ENCODE measurements at regions not wholly inside any gene's neighbourhood (a gene's known extent, or its start where the extent isn't known, plus 50 kb on each side); places are given as distances from the start of the nearest gene placed in this dataset.

DNA sequence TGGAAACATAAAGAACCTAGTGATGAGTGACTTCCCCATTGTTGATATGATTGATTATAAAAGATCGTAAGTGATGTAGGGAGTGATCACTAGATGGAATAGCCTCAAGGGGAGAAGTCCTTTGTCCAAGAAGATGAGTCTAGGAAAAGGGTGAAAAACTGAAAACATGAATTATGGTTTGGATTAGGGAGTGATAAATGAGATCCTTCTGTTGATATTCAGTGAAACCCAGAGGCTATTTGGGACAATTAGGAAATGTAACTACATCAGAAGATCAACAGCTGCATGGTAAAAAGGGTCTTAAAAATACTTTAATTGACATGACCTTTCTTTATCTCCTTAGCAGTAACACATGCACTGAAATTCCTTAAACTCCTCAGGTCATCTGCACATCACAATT is 124.0 kb upstream of the UNC5C start:
- no peak for DNase-seq (ENCODE audit: low read depth)

DNA sequence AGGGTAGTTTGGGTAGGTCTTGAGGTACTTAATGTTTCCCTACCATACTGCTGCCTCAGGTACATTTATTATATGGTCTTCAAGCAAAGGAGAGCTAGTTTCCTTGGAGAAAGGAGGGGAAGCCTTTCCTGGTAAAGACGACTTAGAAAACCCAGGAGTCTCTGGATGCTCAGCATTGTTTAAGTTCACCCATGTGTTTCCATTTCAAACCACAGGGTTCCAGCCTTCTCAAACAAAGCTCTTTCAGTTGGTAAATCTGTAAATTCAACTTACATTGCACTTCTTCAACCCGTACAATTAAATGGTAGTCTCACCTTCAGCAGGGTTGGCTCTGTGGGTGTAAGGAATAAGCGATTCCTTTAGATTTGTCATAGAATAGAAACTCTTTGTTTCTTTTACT is 111.9 kb upstream of the UNC5C start:
- no peak for DNase-seq (ENCODE audit: low read depth)
- TF ChIP-seq, protein P1, sequence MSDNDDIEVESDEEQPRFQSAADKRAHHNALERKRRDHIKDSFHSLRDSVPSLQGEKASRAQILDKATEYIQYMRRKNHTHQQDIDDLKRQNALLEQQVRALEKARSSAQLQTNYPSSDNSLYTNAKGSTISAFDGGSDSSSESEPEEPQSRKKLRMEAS (IDR thresholded peaks at IDR 0.05; ENCODE audit: low read depth, low read length), result no peak
- TF ChIP-seq POLR2A (IDR thresholded peaks at IDR 0.05; ENCODE audit: extremely low read depth, insufficient read length) (no peak), MYC (IDR thresholded peaks at IDR 0.05; ENCODE audit: low read depth, low read length) (no peak)
- TF ChIP-seq, protein P2, sequence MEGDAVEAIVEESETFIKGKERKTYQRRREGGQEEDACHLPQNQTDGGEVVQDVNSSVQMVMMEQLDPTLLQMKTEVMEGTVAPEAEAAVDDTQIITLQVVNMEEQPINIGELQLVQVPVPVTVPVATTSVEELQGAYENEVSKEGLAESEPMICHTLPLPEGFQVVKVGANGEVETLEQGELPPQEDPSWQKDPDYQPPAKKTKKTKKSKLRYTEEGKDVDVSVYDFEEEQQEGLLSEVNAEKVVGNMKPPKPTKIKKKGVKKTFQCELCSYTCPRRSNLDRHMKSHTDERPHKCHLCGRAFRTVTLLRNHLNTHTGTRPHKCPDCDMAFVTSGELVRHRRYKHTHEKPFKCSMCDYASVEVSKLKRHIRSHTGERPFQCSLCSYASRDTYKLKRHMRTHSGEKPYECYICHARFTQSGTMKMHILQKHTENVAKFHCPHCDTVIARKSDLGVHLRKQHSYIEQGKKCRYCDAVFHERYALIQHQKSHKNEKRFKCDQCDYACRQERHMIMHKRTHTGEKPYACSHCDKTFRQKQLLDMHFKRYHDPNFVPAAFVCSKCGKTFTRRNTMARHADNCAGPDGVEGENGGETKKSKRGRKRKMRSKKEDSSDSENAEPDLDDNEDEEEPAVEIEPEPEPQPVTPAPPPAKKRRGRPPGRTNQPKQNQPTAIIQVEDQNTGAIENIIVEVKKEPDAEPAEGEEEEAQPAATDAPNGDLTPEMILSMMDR (IDR thresholded peaks at IDR 0.05; ENCODE audit: low read depth, low read length), result no peak
- no peak overlapping the region for H3K4me3 ChIP-seq (ENCODE audit: low read depth, low read length)

More for the DNA sequence above, 124.0 kb upstream of the UNC5C start:
- H3K4me3 ChIP-seq (ENCODE audit: low read depth, low read length), result no peak overlapping the region
- no peak for TF ChIP-seq MYC (IDR thresholded peaks at IDR 0.05; ENCODE audit: low read depth, low read length)
- TF ChIP-seq, protein P2 (IDR thresholded peaks at IDR 0.05; ENCODE audit: low read depth, low read length), result no peak
- no peak for TF ChIP-seq POLR2A (IDR thresholded peaks at IDR 0.05; ENCODE audit: extremely low read depth, insufficient read length)
- TF ChIP-seq, protein P1 (IDR thresholded peaks at IDR 0.05; ENCODE audit: low read depth, low read length), result no peak

DNA sequence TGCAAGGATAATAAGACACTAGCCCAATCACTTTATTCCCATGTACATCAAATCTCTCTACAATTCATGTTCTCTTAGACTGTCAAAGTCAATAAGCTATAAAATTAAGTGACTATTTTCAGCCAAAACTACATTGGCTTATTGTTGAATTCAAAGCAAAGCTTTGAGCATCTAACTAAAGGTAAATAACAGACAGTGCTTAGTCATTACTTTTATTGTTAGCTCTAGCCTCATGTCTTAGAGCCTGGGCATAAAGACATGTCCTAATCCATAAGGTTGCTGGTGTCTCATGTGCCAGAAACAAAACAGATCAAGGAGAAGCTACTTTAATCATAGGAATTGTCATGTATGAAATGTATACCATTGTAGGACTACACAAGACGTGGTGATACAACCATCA is 103.1 kb upstream of the UNC5C start:
- H3K4me3 ChIP-seq (ENCODE audit: low read depth, low read length), result no peak overlapping the region
- DNase-seq (ENCODE audit: low read depth), result no peak
- TF ChIP-seq, protein P1 (IDR thresholded peaks at IDR 0.05; ENCODE audit: low read depth, low read length), result no peak
- TF ChIP-seq, protein P2 (IDR thresholded peaks at IDR 0.05; ENCODE audit: low read depth, low read length), result no peak
- no peak for TF ChIP-seq MYC (IDR thresholded peaks at IDR 0.05; ENCODE audit: low read depth, low read length)

DNA sequence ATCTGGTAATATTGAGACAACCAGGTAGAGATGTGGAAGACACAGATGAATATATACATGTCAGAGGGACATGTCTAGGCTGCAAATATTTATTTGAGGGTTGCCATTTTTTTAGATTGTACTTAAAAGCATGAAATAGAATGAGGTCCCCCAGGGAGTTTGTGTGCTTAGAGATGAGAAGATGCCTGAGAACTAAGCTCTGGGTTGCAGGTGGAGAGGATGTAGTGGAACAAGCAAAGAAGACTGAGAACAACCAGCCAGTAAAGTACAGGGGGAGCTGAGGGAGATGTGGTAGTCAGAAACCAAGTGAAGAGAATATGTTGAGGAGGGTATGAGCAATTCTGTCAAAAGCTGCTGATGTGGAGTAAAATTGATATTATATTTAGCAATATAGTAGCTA is 95.6 kb upstream of the UNC5C start:
- no peak overlapping the region for H3K4me3 ChIP-seq (ENCODE audit: low read depth, low read length)
- no peak for DNase-seq (ENCODE audit: low read depth)
- TF ChIP-seq, protein P1 (IDR thresholded peaks at IDR 0.05; ENCODE audit: low read depth, low read length), result no peak
- TF ChIP-seq MYC (IDR thresholded peaks at IDR 0.05; ENCODE audit: low read depth, low read length) (no peak), POLR2A (IDR thresholded peaks at IDR 0.05; ENCODE audit: extremely low read depth, insufficient read length) (no peak)
- TF ChIP-seq, protein P2 (IDR thresholded peaks at IDR 0.05; ENCODE audit: low read depth, low read length), result no peak

DNA sequence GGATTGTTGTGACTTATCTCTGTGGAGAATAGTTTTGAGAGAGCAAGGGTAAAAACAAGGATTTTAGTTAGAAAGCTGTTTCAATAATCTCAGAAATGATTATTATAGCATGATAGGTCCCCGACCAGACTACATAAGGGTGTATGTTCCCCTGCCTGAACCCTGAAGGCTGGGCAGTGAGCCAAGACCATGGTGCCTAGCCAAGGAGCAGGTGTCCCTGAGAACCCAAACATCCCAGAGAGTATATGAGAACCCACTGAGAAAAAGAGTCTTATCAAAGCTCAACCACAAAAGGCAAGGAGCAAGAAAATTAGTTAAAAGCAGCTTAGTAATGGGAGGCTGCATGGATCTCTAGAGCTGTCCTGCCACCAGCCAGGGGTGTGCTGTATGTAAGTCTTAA is 94.9 kb upstream of the UNC5C start:
- TF ChIP-seq POLR2A (IDR thresholded peaks at IDR 0.05; ENCODE audit: extremely low read depth, insufficient read length), result no peak
- TF ChIP-seq MYC (IDR thresholded peaks at IDR 0.05; ENCODE audit: low read depth, low read length), result no peak
- TF ChIP-seq, protein P1 (IDR thresholded peaks at IDR 0.05; ENCODE audit: low read depth, low read length), result no peak
- TF ChIP-seq, protein P2 (IDR thresholded peaks at IDR 0.05; ENCODE audit: low read depth, low read length), result no peak
- H3K4me3 ChIP-seq (ENCODE audit: low read depth, low read length), result no peak overlapping the region
- no peak for DNase-seq (ENCODE audit: low read depth)

DNA sequence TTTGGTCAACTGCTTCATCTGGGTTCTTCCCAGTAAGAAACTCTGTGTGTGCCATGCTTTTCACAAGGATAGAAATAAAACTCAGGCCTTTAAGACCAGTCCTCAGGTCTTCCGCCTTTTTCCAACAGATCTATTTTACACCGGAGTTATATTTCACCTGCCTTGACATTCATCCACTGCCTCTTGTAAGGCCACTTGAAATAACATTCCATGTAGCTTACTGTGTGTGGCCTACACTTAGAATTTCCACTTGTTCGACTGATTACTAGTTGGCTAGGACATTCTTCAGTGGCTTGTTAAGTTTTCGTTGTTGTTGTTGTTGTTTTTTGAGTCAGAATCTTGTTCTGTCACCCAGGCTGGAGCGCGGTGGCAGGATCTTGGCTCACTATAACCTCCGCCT is 92.8 kb upstream of the UNC5C start:
- no peak for DNase-seq (ENCODE audit: low read depth)
- no peak overlapping the region for H3K4me3 ChIP-seq (ENCODE audit: low read depth, low read length)
- TF ChIP-seq, protein P1 (IDR thresholded peaks at IDR 0.05; ENCODE audit: low read depth, low read length), result no peak
- TF ChIP-seq, protein P2 (IDR thresholded peaks at IDR 0.05; ENCODE audit: low read depth, low read length), result no peak
- TF ChIP-seq POLR2A (IDR thresholded peaks at IDR 0.05; ENCODE audit: extremely low read depth, insufficient read length), result no peak
- TF ChIP-seq MYC (IDR thresholded peaks at IDR 0.05; ENCODE audit: low read depth, low read length), result no peak
